Kidney (tissue), 13 donors: ENCODE measurements at regions not wholly inside any gene's neighbourhood (a gene's known extent, or its start where the extent isn't known, plus 50 kb on each side); places are given as distances from the start of the nearest gene placed in this dataset.

ENCODE experiments used
- DNase-seq, 5 donors: peaks; one replicate each; pipeline ENCODE4 v3.0.0-alpha.2; 2013 to 2020
- FAIRE-seq: peaks from 2 replicates; lab custom pipeline; 2012; peaks lifted over from hg19 to GRCh38; lab: Jason Lieb, UNC
- H3K27ac ChIP-seq, 2 donors: one replicate each; pipeline ENCODE4 v1.7.0; 2013; ENCODE audit warnings: low read depth in 2 of 2, low read length in 2 of 2, inconsistent platforms in 1 of 2
- H3K27me3 ChIP-seq: one replicate; pipeline ENCODE4 v1.7.1; 2013; ENCODE audit warnings: low read length, inconsistent platforms; ENCODE audit not compliant: control insufficient read depth, insufficient read depth
- H3K36me3 ChIP-seq, 3 donors: one replicate each; pipeline versions ENCODE4 v1.7.0 to v1.7.1; 2013; ENCODE audit warnings: low read length in 3 of 3, control low read depth in 1 of 3, inconsistent platforms in 1 of 3; ENCODE audit not compliant: insufficient read depth in 3 of 3, control insufficient read depth in 2 of 3
- H3K4me1 ChIP-seq, 3 donors: one replicate each; pipeline versions ENCODE4 v1.7.0 to v1.7.1; 2013; ENCODE audit warnings: low read length in 3 of 3, inconsistent platforms in 1 of 3, low read depth in 1 of 3; ENCODE audit not compliant: control insufficient read depth in 2 of 3, insufficient read depth in 2 of 3
- H3K4me3 ChIP-seq, 3 donors: one replicate each; pipeline versions ENCODE4 v1.7.0 to v1.8.1; 2013; ENCODE audit warnings: low read length in 3 of 3, control low read depth in 1 of 3, inconsistent platforms in 1 of 3
- H3K9ac ChIP-seq, 3 donors: one replicate each; pipeline versions ENCODE4 v1.7.0 to v1.7.1; 2013; ENCODE audit warnings: low read length in 3 of 3, control low read depth in 1 of 3, inconsistent platforms in 1 of 3
- H3K9me3 ChIP-seq, 3 donors: one replicate each; pipeline versions ENCODE4 v1.7.0 to v1.7.1; 2013; ENCODE audit warnings: low read length in 3 of 3, control low read depth in 1 of 3, inconsistent platforms in 1 of 3; ENCODE audit not compliant: control insufficient read depth in 2 of 3, insufficient read depth in 1 of 3
- intact Hi-C: fragments of 100-400 bp; cut with DNase I; formaldehyde crosslinking; loops from one replicate; pipeline ENCODE4 v1.11.1; 2022
- TF ChIP-seq, protein P1 (sequence below): IDR thresholded peaks from 3 replicates; pipeline ENCODE4 v1.5.1; 2012; ENCODE audit warnings: mild to moderate bottlenecking, moderate library complexity, borderline replicate concordance; ENCODE audit not compliant: insufficient read depth; ENCODE audit errors: extremely low read depth
- donor health status: control.
- donor health status: control.
- donor health status: control.
- donor health status: control.
- donor health status: control.
- donor health status: DM: yes; HTN: yes; CAD: no.
- donor health status: Normal renal cell carcinoma (clear cell type).

DNA sequence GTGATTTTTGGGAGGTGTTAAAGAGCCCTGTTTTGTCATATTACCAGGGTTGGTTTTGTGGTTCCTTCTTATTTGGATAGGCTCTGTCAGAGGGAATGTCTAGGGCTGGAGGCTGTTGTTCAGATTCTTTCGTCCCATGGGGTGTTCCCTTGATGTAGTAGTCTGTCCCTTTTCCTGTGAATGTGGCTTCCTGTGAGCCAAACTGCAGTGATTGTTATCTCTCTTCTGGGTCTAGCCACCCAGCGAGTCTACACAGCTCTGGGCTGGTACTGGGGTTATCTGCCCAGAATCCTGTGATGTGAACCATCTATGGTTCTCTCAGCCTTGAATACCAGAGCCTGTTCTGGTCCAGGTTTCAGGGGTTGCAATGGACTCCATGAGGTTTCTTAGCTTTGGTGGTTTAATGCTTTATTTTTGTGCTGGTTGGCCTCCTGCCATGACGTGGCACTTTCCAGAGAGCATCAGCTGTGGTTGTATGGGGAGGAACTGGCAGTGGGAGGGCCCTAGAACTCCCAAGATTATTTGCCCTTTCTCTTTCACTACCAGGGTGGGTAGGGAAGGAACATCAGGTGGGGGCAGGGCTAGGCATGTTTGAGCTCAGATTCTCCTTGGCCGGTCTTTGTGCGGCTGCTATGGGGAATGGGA lies 78.8 kb downstream of the SPRY2 start:
- no peaks in the 10 kb centered on the region for H3K36me3 ChIP-seq
- no peak for DNase-seq
- H3K9ac ChIP-seq, result no peak overlapping the region
- no peak overlapping the region for H3K4me3 ChIP-seq
- no peak overlapping the region for H3K27ac ChIP-seq
- no peaks in the 10 kb centered on the region for H3K27me3 ChIP-seq
- TF ChIP-seq, protein P1, sequence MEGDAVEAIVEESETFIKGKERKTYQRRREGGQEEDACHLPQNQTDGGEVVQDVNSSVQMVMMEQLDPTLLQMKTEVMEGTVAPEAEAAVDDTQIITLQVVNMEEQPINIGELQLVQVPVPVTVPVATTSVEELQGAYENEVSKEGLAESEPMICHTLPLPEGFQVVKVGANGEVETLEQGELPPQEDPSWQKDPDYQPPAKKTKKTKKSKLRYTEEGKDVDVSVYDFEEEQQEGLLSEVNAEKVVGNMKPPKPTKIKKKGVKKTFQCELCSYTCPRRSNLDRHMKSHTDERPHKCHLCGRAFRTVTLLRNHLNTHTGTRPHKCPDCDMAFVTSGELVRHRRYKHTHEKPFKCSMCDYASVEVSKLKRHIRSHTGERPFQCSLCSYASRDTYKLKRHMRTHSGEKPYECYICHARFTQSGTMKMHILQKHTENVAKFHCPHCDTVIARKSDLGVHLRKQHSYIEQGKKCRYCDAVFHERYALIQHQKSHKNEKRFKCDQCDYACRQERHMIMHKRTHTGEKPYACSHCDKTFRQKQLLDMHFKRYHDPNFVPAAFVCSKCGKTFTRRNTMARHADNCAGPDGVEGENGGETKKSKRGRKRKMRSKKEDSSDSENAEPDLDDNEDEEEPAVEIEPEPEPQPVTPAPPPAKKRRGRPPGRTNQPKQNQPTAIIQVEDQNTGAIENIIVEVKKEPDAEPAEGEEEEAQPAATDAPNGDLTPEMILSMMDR, result no peak
- no peak for FAIRE-seq
- H3K9me3 ChIP-seq, result no peaks in the 10 kb centered on the region
- no peaks in the 10 kb centered on the region for H3K4me1 ChIP-seq
- intact Hi-C loops, result no loop called here

DNA sequence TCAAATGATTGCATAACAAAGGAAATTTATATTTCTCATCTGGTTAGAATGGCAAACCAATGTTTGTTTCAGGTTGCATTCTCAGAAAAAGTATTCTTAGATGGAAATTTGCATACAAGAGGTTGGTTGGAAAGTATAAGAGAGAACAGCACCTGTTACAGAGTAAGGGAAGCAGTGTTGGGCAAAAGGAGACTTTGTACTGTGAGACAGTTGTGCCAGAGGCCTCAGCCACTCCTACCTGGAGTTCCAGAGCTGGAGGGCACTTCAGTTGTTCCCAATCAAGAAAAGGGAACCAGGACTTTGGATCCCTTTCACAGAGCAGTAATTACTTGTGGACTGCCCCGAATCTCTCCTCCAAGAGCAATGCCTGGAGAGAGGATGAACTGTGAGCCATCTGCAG lies 81.8 kb downstream of the SPRY2 start:
- FAIRE-seq (no peak), DNase-seq (no peak)
- no peaks in the 10 kb centered on the region for H3K4me1 ChIP-seq
- intact Hi-C loops, result no loop called here
- no peaks in the 10 kb centered on the region for H3K36me3 ChIP-seq
- no peak overlapping the region for H3K27ac ChIP-seq
- H3K9ac ChIP-seq, result no peak overlapping the region
- no peak overlapping the region for H3K4me3 ChIP-seq
- TF ChIP-seq, protein P1, result no peak
- H3K9me3 ChIP-seq, result no peaks in the 10 kb centered on the region
- H3K27me3 ChIP-seq, result no peaks in the 10 kb centered on the region

DNA sequence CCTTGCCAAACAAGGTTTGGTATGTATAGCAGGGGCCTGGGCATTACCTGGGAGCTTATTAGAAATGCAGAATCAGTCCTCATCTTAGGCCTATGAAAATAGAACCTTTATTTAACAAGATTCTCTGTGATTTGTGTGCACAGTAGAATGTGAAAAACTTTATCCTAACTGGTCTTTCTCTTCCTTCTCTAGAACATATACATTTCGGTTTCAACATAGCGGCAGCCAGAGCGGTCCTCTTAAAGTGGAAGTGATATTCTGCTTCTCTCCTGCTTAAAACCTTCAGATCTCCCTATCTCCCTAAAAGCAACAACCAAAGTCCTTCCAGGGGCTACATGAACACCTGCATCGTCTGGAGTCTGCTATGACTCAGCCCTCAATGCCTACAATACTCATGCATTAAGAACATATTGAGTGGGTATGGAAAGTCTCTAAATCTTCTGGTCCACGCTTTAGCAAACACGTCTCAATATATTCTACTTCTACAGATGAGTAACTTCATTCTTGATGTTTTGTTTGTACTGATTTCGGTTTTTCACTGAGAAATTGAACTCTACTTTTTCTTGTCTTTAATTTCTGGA lies 84.5 kb downstream of the SPRY2 start:
- Histone ChIP-seq H3K4me3 (no peak overlapping the region), H3K36me3 (no peaks in the 10 kb centered on the region), H3K9ac (no peak overlapping the region), H3K27ac (no peak overlapping the region), H3K9me3 (no peaks in the 10 kb centered on the region), H3K4me1 (no peaks in the 10 kb centered on the region), H3K27me3 (no peaks in the 10 kb centered on the region)
- intact Hi-C loops, result no loop called here
- DNase-seq (no peak), FAIRE-seq (no peak)
- TF ChIP-seq, protein P1, result no peak
